ES-I3 (cell line): ENCODE measurements at regions not wholly inside any gene's neighbourhood (a gene's known extent, or its start where the extent isn't known, plus 50 kb on each side); places are given as distances from the start of the nearest gene placed in this dataset.
"Not testable (repeated sequence)": the region's sequence is repeated elsewhere in the genome, so short reads cannot be mapped to it uniquely, and the experiment has no call there.

Experiments used
- H3K36me3 ChIP-seq: 2 replicates; pipeline ENCODE4 v1.6.1; 2013; ENCODE audit warnings: mild to moderate bottlenecking, low read length, control low read depth, moderate library complexity; ENCODE audit not compliant: insufficient read depth
- H3K4me1 ChIP-seq: 2 replicates; pipeline ENCODE4 v1.6.1; 2013; ENCODE audit warnings: mild to moderate bottlenecking, control low read depth, low read length; ENCODE audit not compliant: insufficient read depth
- H3K9ac ChIP-seq: 2 replicates; pipeline ENCODE4 v1.6.1; 2013; ENCODE audit warnings: low read depth, mild to moderate bottlenecking, low read length, moderate library complexity
- H3K9me3 ChIP-seq: 2 replicates; pipeline ENCODE4 v1.6.1; 2013; ENCODE audit warnings: mild to moderate bottlenecking, low read length, moderate library complexity; ENCODE audit not compliant: control insufficient read depth, insufficient read depth

DNA sequence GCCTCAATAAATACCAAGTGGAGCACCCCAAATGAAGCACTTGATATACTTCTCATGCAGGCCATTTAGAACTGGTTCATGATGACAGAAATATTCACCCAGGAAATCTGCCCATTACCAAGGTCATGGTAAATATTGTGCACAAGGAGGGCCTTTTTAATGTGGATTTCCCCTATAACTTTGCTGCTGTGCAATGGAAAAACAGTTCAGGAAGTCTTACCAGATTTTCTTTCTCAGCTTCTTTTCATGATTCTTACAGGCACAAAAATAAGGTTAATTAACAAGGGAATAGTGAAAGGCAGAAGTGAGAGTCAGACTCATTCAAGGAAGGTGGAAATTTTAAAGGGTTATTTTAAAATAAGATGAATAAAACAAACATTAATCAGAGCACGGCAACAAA, 904.3 kb upstream of the GRIA3 start:
- no peaks in the 10 kb centered on the region for H3K9me3 ChIP-seq
- no peaks in the 10 kb centered on the region for H3K4me1 ChIP-seq
- no peak overlapping the region for H3K9ac ChIP-seq
- H3K36me3 ChIP-seq, result no peaks in the 10 kb centered on the region

DNA sequence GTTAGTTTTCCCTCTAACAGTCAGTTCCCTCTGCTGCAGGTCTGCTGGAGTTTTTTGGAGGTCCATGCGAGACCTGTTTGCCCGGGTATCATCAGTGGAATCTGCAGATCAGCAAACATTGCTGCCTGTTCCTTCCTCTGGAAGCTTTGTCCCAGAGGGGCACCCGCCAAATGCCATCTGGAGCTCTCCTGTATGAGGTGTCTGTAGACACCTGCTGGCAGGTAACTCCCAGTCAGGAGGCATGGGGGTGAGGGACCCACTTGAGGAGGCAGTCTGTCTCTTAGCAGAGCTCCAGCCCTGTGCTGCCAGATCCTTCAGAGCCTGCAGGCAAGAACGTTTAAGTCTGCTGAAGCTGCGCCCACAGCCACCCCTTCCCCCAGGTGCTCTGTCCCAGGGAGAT, 884.3 kb upstream of the GRIA3 start:
- H3K9me3 ChIP-seq, H3K9ac ChIP-seq, H3K4me1 ChIP-seq, H3K36me3 ChIP-seq: not testable (repeated sequence)

DNA sequence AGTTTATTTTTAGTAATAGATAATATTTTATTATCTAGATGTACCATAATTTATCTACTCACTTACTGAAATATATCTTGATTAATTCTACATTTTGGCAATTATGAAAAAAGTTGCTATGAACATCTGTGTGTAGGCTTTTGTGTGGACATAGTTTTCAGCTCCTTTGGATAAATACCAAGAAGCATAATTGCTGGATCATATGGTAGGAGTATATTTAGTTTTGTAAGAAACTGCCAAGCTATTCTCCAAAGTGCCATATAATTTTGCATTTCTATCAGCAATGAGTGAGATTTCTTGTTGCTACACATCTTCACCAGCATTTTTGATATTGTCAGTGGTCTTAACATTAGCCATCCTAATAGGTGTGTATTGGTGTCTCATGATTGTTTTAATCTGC, 882.6 kb upstream of the GRIA3 start:
- H3K4me1 ChIP-seq, result no peaks in the 10 kb centered on the region
- H3K9ac ChIP-seq, result no peak overlapping the region
- no peaks in the 10 kb centered on the region for H3K9me3 ChIP-seq
- no peaks in the 10 kb centered on the region for H3K36me3 ChIP-seq

DNA sequence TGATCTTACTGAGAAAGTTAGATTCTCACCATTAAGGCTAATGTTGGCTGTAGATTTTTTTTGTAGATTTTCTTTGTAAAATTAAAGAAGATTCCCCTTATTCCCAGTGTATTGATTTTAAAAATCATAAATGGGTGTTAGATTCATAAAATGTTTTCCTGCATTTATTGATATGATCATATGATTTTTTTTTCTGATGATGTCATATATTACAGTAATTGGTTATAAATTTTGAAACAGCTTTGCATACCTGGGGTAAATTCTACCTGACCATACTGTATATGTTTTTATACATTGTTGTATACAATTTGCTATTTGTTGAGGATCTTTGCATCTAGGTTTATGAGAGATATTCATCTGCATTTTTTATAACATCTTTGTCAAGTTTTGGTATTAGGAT, 880.3 kb upstream of the GRIA3 start:
- H3K36me3 ChIP-seq, result no peaks in the 10 kb centered on the region
- no peak overlapping the region for H3K9ac ChIP-seq
- H3K9me3 ChIP-seq, result no peaks in the 10 kb centered on the region
- H3K4me1 ChIP-seq, result no peaks in the 10 kb centered on the region

DNA sequence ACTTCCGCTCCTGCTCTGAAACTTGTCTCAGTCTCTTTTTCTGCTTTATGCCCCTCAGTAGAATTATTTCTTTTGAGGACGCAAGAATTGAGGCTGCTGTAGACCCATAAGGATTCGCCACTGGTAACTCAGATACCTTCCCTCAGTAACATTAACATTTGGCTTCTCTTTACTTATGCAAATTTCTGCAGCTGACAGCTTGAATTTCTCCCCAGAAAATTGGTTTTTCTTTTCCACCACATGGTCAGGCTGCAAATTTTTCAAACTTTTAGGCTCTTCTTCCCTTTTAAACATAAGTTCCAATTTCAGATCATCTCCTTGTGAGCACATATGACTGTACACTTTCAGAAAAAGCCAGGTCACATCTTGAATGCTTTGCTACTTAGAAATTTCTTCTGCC, 839.3 kb upstream of the GRIA3 start:
- H3K9ac ChIP-seq, result no peak overlapping the region
- H3K36me3 ChIP-seq, result no peaks in the 10 kb centered on the region; the same call in 1 of the 2 replicates
- H3K9me3 ChIP-seq, result peaks cover 6% of the 10 kb centered on the region
- H3K4me1 ChIP-seq, result peaks cover 8% of the 10 kb centered on the region; the same call in 1 of the 2 replicates

DNA sequence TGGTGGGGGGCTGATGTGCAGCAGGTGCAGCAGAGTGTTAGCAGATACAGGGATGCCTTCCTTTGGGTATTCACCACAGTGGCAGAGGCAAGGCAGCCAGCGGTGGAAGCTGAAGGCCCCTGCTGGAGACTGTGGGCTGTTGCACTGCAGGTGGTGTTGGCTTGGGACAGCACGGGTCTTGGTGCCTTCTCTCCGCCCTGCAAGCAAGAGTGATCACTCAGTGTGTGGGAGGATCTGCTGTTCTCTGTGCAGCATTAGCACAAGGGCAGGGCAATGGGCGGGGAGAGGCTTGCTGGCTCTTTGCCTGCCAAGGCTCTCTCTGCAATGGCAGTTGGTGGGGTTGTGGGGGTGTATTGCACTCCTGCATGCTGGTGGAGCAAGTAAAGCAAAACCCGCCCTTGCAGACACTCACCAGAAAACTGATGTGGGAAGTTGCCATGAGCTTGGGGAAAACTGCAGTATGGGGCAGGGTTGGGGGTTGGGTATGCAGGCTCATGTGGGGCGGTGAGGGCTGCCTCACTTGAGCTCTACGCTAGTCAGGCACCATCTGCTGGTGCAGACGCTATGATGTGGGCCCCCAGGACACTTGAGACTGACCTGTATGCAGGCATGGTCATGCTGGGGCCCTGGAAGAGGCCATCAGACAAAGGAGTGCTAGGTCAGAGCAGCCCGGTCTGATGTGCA, 820.8 kb upstream of the GRIA3 start:
- no peaks in the 10 kb centered on the region for H3K36me3 ChIP-seq
- H3K9ac ChIP-seq, result no peak overlapping the region
- no peaks in the 10 kb centered on the region for H3K4me1 ChIP-seq

DNA sequence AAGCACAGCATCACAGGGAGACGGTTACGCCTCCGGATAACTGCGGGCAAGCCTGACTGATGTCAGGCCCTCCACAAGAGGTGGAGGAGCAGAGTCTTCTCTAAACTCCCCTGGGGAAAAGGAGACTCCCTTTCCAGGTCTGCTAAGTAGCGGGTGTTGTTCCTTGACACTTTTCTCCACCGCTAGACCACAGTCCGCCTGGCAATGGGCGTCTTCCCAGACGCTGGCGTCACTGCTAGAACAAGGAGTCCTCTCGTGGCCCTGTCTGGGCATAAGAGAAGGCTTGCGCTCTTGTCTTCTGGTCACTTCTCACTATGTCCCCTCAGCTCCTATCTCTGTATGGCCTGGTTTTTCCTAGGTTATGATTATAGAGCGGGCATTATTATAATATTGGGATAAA, 808.5 kb upstream of the GRIA3 start:
- not testable (repeated sequence) for H3K9me3 ChIP-seq

More for the DNA sequence above, 820.8 kb upstream of the GRIA3 start:
- H3K9me3 ChIP-seq, result no peaks in the 10 kb centered on the region

DNA sequence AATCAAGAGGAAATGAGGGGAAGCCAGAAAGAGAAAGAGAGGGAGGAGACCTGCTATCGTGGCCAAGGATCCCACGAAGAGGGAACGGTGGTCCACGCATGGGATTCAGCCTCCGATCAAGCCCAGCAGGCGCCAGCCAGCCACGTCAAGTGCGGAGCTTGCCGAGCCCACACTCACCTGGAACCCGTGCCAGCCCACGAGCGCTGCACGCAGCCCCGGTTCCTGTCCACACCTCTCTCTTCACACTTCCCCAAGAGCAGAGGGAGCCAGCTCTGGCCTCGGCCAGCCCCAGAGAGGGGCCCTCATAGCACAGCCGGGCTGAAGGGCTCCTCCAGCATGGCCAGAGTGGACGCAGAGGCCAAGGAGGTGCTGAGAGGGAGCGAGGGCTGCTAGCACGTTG, 795.1 kb upstream of the GRIA3 start:
- no peaks in the 10 kb centered on the region for H3K9me3 ChIP-seq
- H3K4me1 ChIP-seq, result no peaks in the 10 kb centered on the region
- H3K36me3 ChIP-seq, result no peaks in the 10 kb centered on the region
- no peak overlapping the region for H3K9ac ChIP-seq

More for the DNA sequence above, 808.5 kb upstream of the GRIA3 start:
- not testable (repeated sequence) for H3K9ac ChIP-seq, H3K4me1 ChIP-seq, H3K36me3 ChIP-seq

DNA sequence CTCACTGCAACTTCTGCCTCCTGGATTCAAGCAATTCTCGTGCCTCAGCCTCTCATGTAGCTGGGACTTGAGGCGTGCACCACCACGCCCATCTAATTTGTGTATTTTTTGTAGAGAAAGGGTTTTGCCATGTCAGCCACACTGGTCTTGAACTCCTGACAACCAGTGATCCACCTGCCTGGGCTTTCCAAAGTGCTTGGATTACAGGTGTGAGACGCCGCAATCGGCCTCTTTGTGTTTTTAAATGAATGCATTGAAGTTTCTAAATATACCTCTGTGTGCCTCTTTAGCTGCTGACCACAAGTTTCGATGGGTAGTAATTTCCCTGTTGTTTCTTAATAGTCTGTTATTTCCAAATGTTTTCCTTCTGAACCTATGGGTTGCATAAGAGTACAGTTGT, 765.3 kb upstream of the GRIA3 start:
- Histone ChIP-seq H3K36me3 (no peaks in the 10 kb centered on the region), H3K4me1 (peaks cover 4% of the 10 kb centered on the region; the same call in 1 of the 2 replicates), H3K9me3 (no peaks in the 10 kb centered on the region), H3K9ac (no peak overlapping the region)

DNA sequence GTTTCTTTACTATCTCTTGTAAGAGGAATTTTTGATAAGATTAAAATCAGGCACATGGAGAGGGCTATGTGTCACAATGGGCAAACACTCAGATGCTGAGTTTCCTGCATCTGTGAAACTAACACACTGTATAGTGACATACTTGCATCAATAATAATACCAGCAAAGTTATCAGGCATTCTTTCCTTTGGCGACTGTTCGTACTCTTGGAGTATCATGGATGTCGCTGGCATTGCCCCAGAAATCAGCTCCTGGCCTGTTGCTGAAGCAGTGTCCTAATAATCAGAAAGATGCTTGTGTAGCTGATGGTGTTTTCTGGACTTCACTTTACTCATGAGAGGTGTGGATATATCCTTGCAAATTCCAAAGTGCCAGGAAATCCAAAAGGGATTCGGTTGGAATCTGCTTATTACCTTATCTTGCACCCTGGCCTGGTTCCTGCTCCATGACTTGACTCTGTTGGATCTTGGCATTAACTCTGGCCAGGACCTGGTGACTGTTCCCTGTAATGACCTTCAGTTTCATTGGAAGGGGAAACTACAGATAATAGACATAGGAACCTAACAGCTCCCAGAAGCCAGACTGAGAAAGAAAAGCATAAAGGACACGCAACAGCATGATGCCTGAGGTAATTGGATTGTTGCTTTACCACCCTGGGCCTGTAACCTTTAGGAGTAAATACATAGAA, 762.5 kb upstream of the GRIA3 start:
- no peak overlapping the region for H3K9ac ChIP-seq
- no peaks in the 10 kb centered on the region for H3K9me3 ChIP-seq
- no peaks in the 10 kb centered on the region for H3K36me3 ChIP-seq
- H3K4me1 ChIP-seq, result peaks cover 4% of the 10 kb centered on the region; the same call in 1 of the 2 replicates

DNA sequence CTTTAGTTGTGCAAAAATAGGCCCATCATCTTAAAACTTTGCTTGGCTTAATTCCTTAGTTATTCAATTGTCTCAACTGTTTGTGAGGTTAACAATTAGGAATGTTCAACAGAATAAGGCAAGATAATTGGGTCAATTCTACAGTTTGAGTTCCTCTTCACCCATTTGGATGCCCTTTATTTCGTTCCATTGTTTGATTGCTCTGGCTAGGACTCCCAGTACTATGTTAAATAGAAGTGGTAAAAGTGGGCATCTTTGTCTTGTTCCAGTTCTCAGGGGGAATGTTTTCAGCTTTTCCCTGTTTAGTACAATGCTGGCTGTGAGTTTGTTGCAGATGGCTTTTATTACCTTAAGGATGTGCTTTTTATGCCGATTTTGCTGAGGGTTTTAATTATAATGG, 761.5 kb upstream of the GRIA3 start:
- Histone ChIP-seq H3K9me3 (no peaks in the 10 kb centered on the region), H3K9ac (no peak overlapping the region), H3K4me1 (peaks cover 4% of the 10 kb centered on the region; the same call in 1 of the 2 replicates), H3K36me3 (no peaks in the 10 kb centered on the region)

DNA sequence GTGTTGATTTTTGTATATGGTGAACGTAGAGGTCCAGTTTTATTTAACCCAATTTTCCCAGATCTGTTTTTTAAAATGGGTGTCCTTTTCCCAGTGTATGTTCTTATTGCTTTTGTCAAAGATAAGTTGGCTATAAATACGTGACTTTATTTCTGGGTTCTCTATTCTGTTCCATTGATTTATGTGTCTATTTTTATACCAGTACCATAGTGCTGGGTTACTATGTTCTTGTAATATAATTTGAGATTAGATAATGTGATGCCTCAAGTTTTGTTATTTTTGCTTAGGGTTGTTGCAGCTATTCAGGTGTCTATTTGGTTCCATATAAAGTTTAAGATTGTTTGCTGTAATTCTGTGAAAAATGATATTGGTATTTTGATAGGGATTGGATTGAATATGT, 749.1 kb upstream of the GRIA3 start:
- Histone ChIP-seq H3K36me3 (no peaks in the 10 kb centered on the region), H3K9me3 (no peaks in the 10 kb centered on the region), H3K9ac (no peak overlapping the region), H3K4me1 (no peaks in the 10 kb centered on the region)

DNA sequence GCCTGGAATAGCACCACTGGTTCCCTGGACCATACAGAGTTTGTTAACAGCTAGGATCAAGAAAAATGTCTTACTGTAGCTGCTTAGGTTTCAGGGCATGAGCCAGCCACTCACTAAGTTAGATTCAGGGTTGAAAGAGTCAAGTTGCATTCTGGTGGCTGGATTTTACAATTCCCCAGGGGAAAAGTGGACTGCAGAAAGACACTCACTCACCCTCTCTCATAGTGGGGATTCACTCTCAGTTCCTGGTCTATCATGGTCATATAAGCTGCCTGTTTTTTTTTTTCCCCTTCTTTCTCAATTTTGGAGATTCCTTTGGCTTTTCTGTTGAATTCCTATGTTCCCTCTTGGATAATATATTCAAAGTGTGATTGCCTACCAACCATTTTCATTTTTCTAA, 744.2 kb upstream of the GRIA3 start:
- H3K9ac ChIP-seq, result no peak overlapping the region
- H3K36me3 ChIP-seq, result no peaks in the 10 kb centered on the region
- no peaks in the 10 kb centered on the region for H3K9me3 ChIP-seq
- no peaks in the 10 kb centered on the region for H3K4me1 ChIP-seq

DNA sequence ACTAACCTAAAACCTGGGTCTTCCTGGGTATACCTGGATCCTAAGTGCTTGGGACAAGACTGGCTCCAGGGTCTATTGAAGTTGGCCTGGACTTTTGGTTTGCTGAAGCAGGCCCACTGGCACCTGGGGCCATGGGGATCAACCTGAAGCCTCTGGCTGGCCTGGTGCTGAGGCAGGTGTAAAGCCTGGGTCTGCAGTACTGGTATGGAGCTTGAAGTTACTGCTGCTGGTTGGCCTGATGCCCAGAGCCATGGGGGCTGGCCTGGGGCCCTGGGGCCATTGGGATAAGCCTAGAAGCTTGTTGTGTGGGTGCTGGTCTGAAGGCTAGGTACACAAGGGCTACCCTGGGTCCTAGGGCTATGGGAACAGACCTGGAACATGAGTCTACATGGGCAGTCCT, 743.2 kb upstream of the GRIA3 start:
- no peak overlapping the region for H3K9ac ChIP-seq
- no peaks in the 10 kb centered on the region for H3K4me1 ChIP-seq
- no peaks in the 10 kb centered on the region for H3K36me3 ChIP-seq
- H3K9me3 ChIP-seq, result no peaks in the 10 kb centered on the region

DNA sequence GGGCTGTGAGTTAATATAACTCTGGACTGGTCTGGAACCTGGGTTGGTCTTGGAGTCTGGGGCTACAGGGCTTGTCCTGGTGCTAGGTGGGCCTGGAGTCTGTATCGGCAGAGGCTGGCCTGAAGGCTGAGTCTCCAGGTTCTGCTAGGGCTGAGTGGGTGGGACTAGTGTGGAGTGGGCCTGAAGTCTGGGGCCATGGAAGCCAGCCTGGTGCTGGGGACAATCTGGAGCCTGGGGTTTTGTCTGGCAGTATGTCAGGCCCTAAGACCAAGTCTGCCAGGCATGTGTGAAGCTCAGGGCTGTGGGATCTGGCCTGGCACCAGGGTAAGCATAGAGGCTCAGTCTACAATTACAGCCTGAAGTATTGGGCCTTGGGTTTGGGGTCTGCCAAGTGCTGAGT, 742.6 kb upstream of the GRIA3 start:
- no peaks in the 10 kb centered on the region for H3K36me3 ChIP-seq
- no peaks in the 10 kb centered on the region for H3K9me3 ChIP-seq
- no peak overlapping the region for H3K9ac ChIP-seq
- no peaks in the 10 kb centered on the region for H3K4me1 ChIP-seq
